GM12864 (cell line): ENCODE measurements at regions not wholly inside any gene's neighbourhood (a gene's known extent, or its start where the extent isn't known, plus 50 kb on each side); places are given as distances from the start of the nearest gene placed in this dataset.

Source experiments
- DNase-seq: peaks from one replicate; pipeline ENCODE4 v3.0.0-alpha.2; 2011; ENCODE audit warnings: low read depth
- H3K4me3 ChIP-seq: 2 replicates; pipeline ENCODE4 v1.5.1; 2011; ENCODE audit warnings: mild to moderate bottlenecking, low read depth, low read length, control low read depth
- TF ChIP-seq, protein P1 (sequence below): IDR thresholded peaks from 2 replicates; pipeline ENCODE4 v1.5.1; 2011; ENCODE audit warnings: low read depth, mild to moderate bottlenecking, moderate library complexity, low read length, control low read depth, inconsistent platforms; ENCODE audit errors: missing control alignments

DNA sequence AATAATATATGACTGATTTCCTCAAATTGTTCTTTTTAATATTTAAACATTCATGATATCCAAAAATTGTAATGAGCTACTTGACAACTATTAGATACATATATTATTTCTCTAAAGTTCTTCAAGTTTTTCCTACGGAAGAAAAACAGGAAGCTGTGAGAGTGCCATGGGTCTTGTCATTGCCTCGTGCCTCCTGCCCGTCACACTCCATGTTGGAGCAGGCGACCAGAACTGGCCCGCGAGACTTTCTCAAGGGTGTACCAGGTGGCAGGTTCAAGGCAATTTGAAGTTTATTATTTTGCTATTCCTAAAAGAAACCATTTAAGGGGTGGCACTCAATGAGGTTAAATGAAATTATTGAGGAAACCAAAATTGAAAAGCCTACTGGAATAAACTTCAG lies 337.2 kb downstream of the HACE1 start:
- TF ChIP-seq, protein P1, sequence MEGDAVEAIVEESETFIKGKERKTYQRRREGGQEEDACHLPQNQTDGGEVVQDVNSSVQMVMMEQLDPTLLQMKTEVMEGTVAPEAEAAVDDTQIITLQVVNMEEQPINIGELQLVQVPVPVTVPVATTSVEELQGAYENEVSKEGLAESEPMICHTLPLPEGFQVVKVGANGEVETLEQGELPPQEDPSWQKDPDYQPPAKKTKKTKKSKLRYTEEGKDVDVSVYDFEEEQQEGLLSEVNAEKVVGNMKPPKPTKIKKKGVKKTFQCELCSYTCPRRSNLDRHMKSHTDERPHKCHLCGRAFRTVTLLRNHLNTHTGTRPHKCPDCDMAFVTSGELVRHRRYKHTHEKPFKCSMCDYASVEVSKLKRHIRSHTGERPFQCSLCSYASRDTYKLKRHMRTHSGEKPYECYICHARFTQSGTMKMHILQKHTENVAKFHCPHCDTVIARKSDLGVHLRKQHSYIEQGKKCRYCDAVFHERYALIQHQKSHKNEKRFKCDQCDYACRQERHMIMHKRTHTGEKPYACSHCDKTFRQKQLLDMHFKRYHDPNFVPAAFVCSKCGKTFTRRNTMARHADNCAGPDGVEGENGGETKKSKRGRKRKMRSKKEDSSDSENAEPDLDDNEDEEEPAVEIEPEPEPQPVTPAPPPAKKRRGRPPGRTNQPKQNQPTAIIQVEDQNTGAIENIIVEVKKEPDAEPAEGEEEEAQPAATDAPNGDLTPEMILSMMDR, result no peak
- no peak for DNase-seq
- no peak overlapping the region for H3K4me3 ChIP-seq

GRCh38 chr6:104521176-104521575 lies 338.5 kb downstream of the HACE1 start:
- no peak overlapping the region for H3K4me3 ChIP-seq
- no peak for DNase-seq
- TF ChIP-seq, protein P1, result no peak

- no peak overlapping the region for H3K4me3 ChIP-seq
- DNase-seq, result no peak
- TF ChIP-seq, protein P1, result no peak
These were observed 340.2 kb downstream of the HACE1 start for GRCh38 chr6:104519566-104519965.

GRCh38 chr6:104509355-104509754 lies 350.4 kb downstream of the HACE1 start:
- DNase-seq, result no peak
- H3K4me3 ChIP-seq, result no peak overlapping the region
- TF ChIP-seq, protein P1, result no peak

GRCh38 chr6:104506429-104506828 lies 353.3 kb downstream of the HACE1 start:
- DNase-seq, result no peak
- H3K4me3 ChIP-seq, result no peak overlapping the region
- TF ChIP-seq, protein P1, result no peak

DNA sequence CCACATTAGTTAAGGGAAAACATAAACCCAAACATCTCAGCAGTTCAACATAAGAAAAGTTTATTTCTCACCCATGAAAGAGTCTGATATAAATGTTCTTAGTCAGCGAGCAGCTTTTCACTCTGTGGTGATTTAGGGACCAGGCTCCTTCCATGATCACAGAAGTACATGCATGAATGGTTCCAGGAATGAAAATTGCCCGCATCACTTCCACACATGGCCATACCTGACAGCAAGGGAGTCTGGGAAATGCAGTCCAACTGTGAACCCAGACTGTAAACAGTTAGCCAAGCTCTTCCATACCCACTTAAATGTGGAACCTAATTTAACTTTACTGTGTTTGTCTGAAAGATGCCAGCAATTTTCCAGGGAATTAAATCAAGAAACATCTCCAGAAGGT lies 353.9 kb downstream of the HACE1 start:
- TF ChIP-seq, protein P1, result no peak

DNA sequence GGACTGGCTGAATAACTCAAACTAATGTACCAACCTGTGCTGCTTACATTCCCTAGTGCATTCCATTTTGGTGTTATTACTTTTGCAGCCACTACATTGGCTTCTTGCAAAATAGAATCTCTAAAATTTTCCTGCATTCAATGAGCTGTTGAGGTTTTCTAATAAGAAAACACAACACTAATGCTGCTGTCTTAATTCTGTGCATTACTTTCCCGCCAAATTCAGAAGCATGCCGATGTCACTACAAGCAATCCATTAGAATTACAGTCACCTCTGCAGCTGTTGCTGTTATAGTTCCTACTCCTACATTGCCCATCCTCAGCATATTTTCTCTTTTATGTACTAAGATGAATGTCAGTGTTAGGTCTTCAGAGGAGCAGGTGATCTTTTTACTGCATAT lies 359.5 kb downstream of the HACE1 start:
- DNase-seq, result no peak
- TF ChIP-seq, protein P1, result no peak
- no peak overlapping the region for H3K4me3 ChIP-seq

More for the DNA sequence above, 353.9 kb downstream of the HACE1 start:
- no peak overlapping the region for H3K4me3 ChIP-seq
- DNase-seq, result no peak
